Gastrocnemius medialis (tissue), 4 donors: ENCODE measurements at regions not wholly inside any gene's neighbourhood (a gene's known extent, or its start where the extent isn't known, plus 50 kb on each side); places are given as distances from the start of the nearest gene placed in this dataset.

Source experiments
- POLR2A ChIP-seq, 2 donors: fragments of 450-650 bp; IDR thresholded peaks; one replicate each; pipeline ENCODE4 v1.6.1; 2017; ENCODE audit warnings: antibody characterized with exemption in 2 of 2, mild to moderate bottlenecking in 2 of 2, moderate library complexity in 2 of 2
- TF ChIP-seq, protein P1 (sequence below), 5 experiments: fragments of 450-650 bp in 3 of 5; fragments of 200-600 bp in 2 of 5; sonication (generic) in 2 of 5; IDR thresholded peaks in 4 of 5; conservative IDR thresholded peaks in 1 of 5; 1 replicate in 4 of 5; 2 replicates in 1 of 5; pipeline ENCODE4 v1.5.1; 2016 to 2019; ENCODE audit warnings: antibody characterized with exemption in 5 of 5, mild to moderate bottlenecking in 3 of 5, moderate library complexity in 3 of 5

DNA sequence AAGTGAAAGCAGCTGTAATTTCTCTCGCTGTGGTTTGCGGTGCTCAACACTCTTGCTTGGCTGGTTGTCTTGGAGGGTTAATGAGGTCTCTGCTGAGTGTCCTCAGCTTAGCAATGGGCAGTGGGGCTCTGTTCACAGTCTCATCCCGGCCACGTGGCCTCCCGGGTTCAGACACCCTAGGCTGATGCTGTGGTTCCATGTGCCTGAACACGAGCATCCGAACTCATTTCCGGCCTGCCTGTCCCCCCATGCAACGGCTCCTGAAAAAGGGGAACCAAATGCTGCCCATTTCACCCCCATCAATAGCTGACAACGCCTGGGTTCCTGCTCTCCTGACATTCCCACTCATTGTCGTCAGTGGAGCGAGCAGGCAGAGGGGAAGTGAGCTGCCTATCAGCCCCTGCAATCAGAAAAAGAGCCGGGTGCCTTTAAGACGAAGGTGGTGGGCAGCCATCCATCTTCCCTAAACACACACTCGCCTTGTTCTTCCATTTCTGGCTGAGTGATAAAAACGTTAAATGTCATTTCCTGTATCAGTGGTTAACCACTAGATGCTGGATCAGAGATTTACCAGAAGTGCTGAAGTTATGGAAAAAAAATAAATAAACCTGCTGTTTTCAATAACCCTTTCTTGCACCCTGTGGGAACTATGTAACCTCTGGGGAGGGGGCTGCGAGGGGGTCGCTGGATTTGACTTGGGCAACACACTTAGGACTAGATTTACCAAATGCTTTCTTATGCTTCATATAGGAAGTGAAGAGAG is 60.3 kb upstream of the BCL2L14 start:
- TF ChIP-seq, protein P1, sequence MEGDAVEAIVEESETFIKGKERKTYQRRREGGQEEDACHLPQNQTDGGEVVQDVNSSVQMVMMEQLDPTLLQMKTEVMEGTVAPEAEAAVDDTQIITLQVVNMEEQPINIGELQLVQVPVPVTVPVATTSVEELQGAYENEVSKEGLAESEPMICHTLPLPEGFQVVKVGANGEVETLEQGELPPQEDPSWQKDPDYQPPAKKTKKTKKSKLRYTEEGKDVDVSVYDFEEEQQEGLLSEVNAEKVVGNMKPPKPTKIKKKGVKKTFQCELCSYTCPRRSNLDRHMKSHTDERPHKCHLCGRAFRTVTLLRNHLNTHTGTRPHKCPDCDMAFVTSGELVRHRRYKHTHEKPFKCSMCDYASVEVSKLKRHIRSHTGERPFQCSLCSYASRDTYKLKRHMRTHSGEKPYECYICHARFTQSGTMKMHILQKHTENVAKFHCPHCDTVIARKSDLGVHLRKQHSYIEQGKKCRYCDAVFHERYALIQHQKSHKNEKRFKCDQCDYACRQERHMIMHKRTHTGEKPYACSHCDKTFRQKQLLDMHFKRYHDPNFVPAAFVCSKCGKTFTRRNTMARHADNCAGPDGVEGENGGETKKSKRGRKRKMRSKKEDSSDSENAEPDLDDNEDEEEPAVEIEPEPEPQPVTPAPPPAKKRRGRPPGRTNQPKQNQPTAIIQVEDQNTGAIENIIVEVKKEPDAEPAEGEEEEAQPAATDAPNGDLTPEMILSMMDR (IDR thresholded peaks at IDR 0.05 in 4 of 5, conservative IDR thresholded peaks at IDR 0.05 in 1 of 5) = no peak
- TF ChIP-seq POLR2A (IDR thresholded peaks at IDR 0.05) = no peak
